HFFc6 (cell line): ENCODE measurements at regions not wholly inside any gene's neighbourhood (a gene's known extent, or its start where the extent isn't known, plus 50 kb on each side); places are given as distances from the start of the nearest gene placed in this dataset.

ENCODE experiments used
- DNase-seq: peaks from one replicate; pipeline ENCODE4 v3.0.0-alpha.2; 2018
- H3K27ac Mint-ChIP-seq: 2 replicates; pipeline ENCODE4 v1.8.0; 2020; ENCODE audit warnings: mild to moderate bottlenecking, mixed read lengths
- H3K27me3 Mint-ChIP-seq: 2 replicates; pipeline ENCODE4 v1.8.0; 2021; ENCODE audit warnings: mild to moderate bottlenecking, moderate library complexity, mixed read lengths; ENCODE audit not compliant: insufficient read depth
- H3K36me3 Mint-ChIP-seq: 2 replicates; pipeline ENCODE4 v1.8.0; 2021; ENCODE audit warnings: low read depth, mixed read lengths
- H3K4me1 Mint-ChIP-seq: 2 replicates; pipeline ENCODE4 v1.8.0; 2020; ENCODE audit warnings: low read depth, mixed read lengths
- H3K4me3 Mint-ChIP-seq: 2 replicates; pipeline ENCODE4 v1.8.0; 2020; ENCODE audit warnings: mild to moderate bottlenecking, moderate library complexity, mixed read lengths
- H3K9me3 Mint-ChIP-seq: 2 replicates; pipeline ENCODE4 v1.8.0; 2020; ENCODE audit warnings: mild to moderate bottlenecking, mixed read lengths
- CTCF ChIP-seq: fragments of 200-600 bp; sonication (generic); IDR thresholded peaks from 2 replicates; pipeline ENCODE4 v1.5.0; 2021; ENCODE audit warnings: antibody characterized with exemption, mild to moderate bottlenecking

- no peak for DNase-seq
- Mint-ChIP-seq H3K9me3 (peaks cover 57% of the 10 kb centered on the region), H3K27ac (no peak overlapping the region), H3K4me1 (no peaks in the 10 kb centered on the region), H3K4me3 (no peak overlapping the region), H3K36me3 (no peaks in the 10 kb centered on the region), H3K27me3 (no peaks in the 10 kb centered on the region)
- TF ChIP-seq CTCF, result no peak
Observed at GRCh38 chr20:48096957-48097890, 311.9 kb upstream of the SULF2 start.

GRCh38 chr20:48096212-48096875 lies 311.1 kb upstream of the SULF2 start:
- Mint-ChIP-seq H3K4me1 (no peaks in the 10 kb centered on the region), H3K27me3 (no peaks in the 10 kb centered on the region), H3K4me3 (no peak overlapping the region), H3K9me3 (peaks cover 50% of the 10 kb centered on the region), H3K36me3 (no peaks in the 10 kb centered on the region), H3K27ac (no peak overlapping the region)
- DNase-seq, result no peak
- TF ChIP-seq CTCF, result no peak

GRCh38 chr20:48094944-48095343 lies 309.7 kb upstream of the SULF2 start:
- H3K27me3 Mint-ChIP-seq, result no peaks in the 10 kb centered on the region
- no peaks in the 10 kb centered on the region for H3K4me1 Mint-ChIP-seq
- no peak overlapping the region for H3K27ac Mint-ChIP-seq
- no peak overlapping the region for H3K4me3 Mint-ChIP-seq
- H3K36me3 Mint-ChIP-seq, result no peaks in the 10 kb centered on the region
- H3K9me3 Mint-ChIP-seq, result peaks cover 42% of the 10 kb centered on the region
- no peak for TF ChIP-seq CTCF
- no peak for DNase-seq

- Mint-ChIP-seq H3K27ac (no peak overlapping the region), H3K36me3 (peaks cover 5% of the 10 kb centered on the region; the same call in 1 of the 2 replicates), H3K4me1 (no peaks in the 10 kb centered on the region), H3K27me3 (no peaks in the 10 kb centered on the region), H3K9me3 (peaks cover 47% of the 10 kb centered on the region), H3K4me3 (no peak overlapping the region)
- no peak for DNase-seq
- no peak for TF ChIP-seq CTCF
Observed at GRCh38 chr20:48094196-48094749, 309.0 kb upstream of the SULF2 start.

- Mint-ChIP-seq H3K27ac (no peak overlapping the region), H3K4me3 (no peak overlapping the region), H3K27me3 (no peaks in the 10 kb centered on the region), H3K9me3 (peaks cover 45% of the 10 kb centered on the region), H3K4me1 (no peaks in the 10 kb centered on the region), H3K36me3 (peaks cover 5% of the 10 kb centered on the region; the same call in 1 of the 2 replicates)
- DNase-seq, result no peak
- TF ChIP-seq CTCF, result no peak
Observed at GRCh38 chr20:48092596-48093280, 307.5 kb upstream of the SULF2 start.
